Activated naive CD4-positive, alpha-beta T cell treated with anti-CD3 and anti-CD28 coated beads for 36 hours (primary cell): ENCODE measurements at regions not wholly inside any gene's neighbourhood (a gene's known extent, or its start where the extent isn't known, plus 50 kb on each side); places are given as distances from the start of the nearest gene placed in this dataset.

ENCODE experiments used
- CTCF ChIA-PET: fragments of 350-600 bp; sonication (Branson Sonifier 250); formaldehyde crosslinking; loops from one replicate; lab custom pipeline; 2021; ENCODE audit warnings: antibody characterized with exemption; lab: Charles Lee
- DNase-seq: peaks from one replicate; pipeline ENCODE4 v3.0.0-alpha.2; 2020
- H3K27ac Mint-ChIP-seq: one replicate; pipeline ENCODE4 v1.8.0; 2021; ENCODE audit warnings: mild to moderate bottlenecking, mixed read lengths
- H3K27me3 Mint-ChIP-seq: one replicate; pipeline ENCODE4 v1.8.0; 2021; ENCODE audit warnings: low read depth, mixed read lengths
- H3K36me3 Mint-ChIP-seq: one replicate; pipeline ENCODE4 v1.8.0; 2021; ENCODE audit warnings: low read depth, mixed read lengths
- H3K4me1 Mint-ChIP-seq: one replicate; pipeline ENCODE4 v1.8.0; 2021; ENCODE audit warnings: low read depth, mixed read lengths
- H3K4me3 Mint-ChIP-seq: one replicate; pipeline ENCODE4 v1.8.0; 2021; ENCODE audit warnings: mild to moderate bottlenecking, moderate library complexity, mixed read lengths
- H3K9me3 Mint-ChIP-seq: one replicate; pipeline ENCODE4 v1.8.0; 2021; ENCODE audit warnings: mixed read lengths
- intact Hi-C: fragments of 100-400 bp; cut with micrococcal nuclease; formaldehyde crosslinking; loops from one replicate; pipeline ENCODE4 v1.15.1; 2023

DNA sequence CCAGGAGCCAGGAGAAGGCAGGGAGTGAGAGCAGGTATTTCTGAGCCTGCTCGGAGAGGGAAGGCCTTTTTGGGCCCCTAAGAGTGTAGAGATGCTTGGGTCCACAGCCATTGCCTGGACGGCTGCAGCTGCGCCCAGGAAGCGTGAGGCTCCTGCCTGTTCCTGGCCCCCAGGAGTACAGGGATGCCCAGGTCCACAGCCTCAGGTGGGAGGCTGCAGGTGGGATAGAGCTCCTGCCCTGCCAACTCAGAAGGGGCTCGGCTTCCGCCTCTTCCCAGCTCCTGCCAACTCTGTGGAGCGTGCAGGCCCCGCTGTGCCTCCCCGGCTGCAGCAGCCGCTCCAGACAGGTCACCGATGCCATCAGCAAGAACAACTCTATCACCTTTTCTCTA, 351.0 kb upstream of the PCDH20 start:
- Mint-ChIP-seq H3K9me3 (peaks cover 2% of the 10 kb centered on the region), H3K4me1 (no peaks in the 10 kb centered on the region), H3K27ac (no peak overlapping the region), H3K36me3 (no peaks in the 10 kb centered on the region), H3K4me3 (no peak overlapping the region), H3K27me3 (no peaks in the 10 kb centered on the region)
- intact Hi-C loops = no loop called here
- CTCF ChIA-PET = no interaction called here
- no peak for DNase-seq

GRCh38 chr13:61765940-61766666, 350.5 kb upstream of the PCDH20 start:
- no peaks in the 10 kb centered on the region for H3K27me3 Mint-ChIP-seq
- CTCF ChIA-PET = no interaction called here
- intact Hi-C loops = no loop called here
- H3K36me3 Mint-ChIP-seq = no peaks in the 10 kb centered on the region
- H3K9me3 Mint-ChIP-seq = peaks cover under 1% of the 10 kb centered on the region
- no peak for DNase-seq
- H3K4me3 Mint-ChIP-seq = no peak overlapping the region
- no peaks in the 10 kb centered on the region for H3K4me1 Mint-ChIP-seq
- no peak overlapping the region for H3K27ac Mint-ChIP-seq

DNA sequence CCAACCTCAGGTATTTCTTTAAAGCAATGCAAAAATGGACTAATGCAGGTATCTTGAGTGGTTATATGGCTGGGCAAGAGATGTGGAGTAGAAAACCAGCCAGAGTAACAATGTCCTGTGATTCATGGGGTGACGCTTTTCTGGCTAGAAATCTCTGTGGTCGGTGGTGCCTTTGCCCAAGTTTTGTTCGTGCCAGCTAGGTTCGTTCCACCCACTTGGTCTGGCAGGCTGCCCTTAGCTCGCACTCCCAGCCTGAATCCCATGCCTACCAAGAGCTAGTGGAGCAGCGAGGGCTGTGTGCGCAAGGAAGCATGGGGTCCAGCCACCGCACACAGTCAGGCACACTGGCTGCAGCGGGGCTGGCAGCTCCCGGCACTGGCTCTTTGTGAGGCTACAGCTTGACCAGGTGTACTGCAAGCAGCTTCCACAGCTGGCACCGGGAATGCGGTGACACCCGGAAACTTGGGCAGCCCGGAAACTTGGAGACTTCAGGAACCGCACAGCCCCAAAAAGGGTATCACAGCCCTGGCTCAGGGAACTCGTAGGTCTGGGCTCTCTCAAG, 349.6 kb upstream of the PCDH20 start:
- CTCF ChIA-PET = no interaction called here
- H3K4me3 Mint-ChIP-seq = no peak overlapping the region
- no peak for DNase-seq
- no peaks in the 10 kb centered on the region for H3K9me3 Mint-ChIP-seq
- H3K27ac Mint-ChIP-seq = no peak overlapping the region
- intact Hi-C loops = no loop called here
- H3K36me3 Mint-ChIP-seq = no peaks in the 10 kb centered on the region
- no peaks in the 10 kb centered on the region for H3K4me1 Mint-ChIP-seq
- no peaks in the 10 kb centered on the region for H3K27me3 Mint-ChIP-seq

DNA sequence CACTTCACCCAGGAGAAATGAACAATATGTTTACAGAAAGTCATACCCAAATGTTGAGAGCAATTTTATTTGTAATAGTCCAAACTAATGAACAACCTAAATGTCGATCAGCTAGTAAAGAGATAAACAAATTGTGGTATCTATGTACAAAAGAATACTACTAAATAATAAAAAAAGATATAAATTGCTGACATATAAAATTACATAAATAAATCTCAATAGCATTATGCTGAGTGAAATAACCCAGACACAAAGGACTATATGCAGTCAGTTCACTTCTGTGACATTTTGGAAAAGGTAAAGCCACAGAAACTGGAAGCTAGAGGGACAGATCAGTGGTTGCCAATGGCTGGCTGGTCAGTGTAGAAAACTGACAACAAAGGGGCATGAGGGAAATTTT, 346.0 kb upstream of the PCDH20 start:
- H3K4me1 Mint-ChIP-seq = no peaks in the 10 kb centered on the region
- no peak for DNase-seq
- no peaks in the 10 kb centered on the region for H3K36me3 Mint-ChIP-seq
- no peak overlapping the region for H3K27ac Mint-ChIP-seq
- no peak overlapping the region for H3K4me3 Mint-ChIP-seq
- peaks cover 2% of the 10 kb centered on the region for H3K9me3 Mint-ChIP-seq
- CTCF ChIA-PET = no interaction called here
- intact Hi-C loops = no loop called here
- no peaks in the 10 kb centered on the region for H3K27me3 Mint-ChIP-seq

DNA sequence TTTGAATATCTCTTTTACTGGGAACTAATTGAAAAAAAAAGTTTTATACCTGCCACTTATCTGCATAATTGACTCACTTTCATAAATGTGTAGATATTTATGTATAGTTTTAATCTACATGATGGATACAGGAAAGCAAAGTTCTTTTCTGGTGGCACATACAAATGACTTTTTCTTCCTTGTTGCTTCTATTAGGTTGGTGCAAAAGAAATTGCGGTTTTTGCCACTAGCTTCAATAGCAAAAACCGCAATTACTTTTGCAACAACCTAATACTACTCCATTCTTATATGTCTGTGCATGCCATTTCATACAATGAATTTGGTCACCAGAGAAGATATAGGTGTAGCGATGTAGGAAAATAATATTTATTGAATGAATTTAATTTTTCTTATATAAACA, 344.5 kb upstream of the PCDH20 start:
- Mint-ChIP-seq H3K4me1 (no peaks in the 10 kb centered on the region), H3K4me3 (no peak overlapping the region), H3K36me3 (no peaks in the 10 kb centered on the region), H3K27ac (no peak overlapping the region), H3K9me3 (peaks cover 4% of the 10 kb centered on the region), H3K27me3 (no peaks in the 10 kb centered on the region)
- DNase-seq = no peak
- intact Hi-C loops = no loop called here
- CTCF ChIA-PET = no interaction called here

GRCh38 chr13:61756031-61756430, 340.4 kb upstream of the PCDH20 start:
- Mint-ChIP-seq H3K27me3 (no peaks in the 10 kb centered on the region), H3K4me3 (no peak overlapping the region), H3K27ac (no peak overlapping the region), H3K36me3 (no peaks in the 10 kb centered on the region), H3K9me3 (peaks cover 4% of the 10 kb centered on the region), H3K4me1 (no peaks in the 10 kb centered on the region)
- no peak for DNase-seq
- intact Hi-C loops = no loop called here
- CTCF ChIA-PET = no interaction called here

GRCh38 chr13:61751039-61751438, 335.4 kb upstream of the PCDH20 start:
- H3K27ac Mint-ChIP-seq = no peak overlapping the region
- CTCF ChIA-PET = no interaction called here
- H3K27me3 Mint-ChIP-seq = no peaks in the 10 kb centered on the region
- H3K9me3 Mint-ChIP-seq = peaks cover 8% of the 10 kb centered on the region
- no peaks in the 10 kb centered on the region for H3K4me1 Mint-ChIP-seq
- intact Hi-C loops = no loop called here
- H3K36me3 Mint-ChIP-seq = no peaks in the 10 kb centered on the region
- no peak for DNase-seq
- no peak overlapping the region for H3K4me3 Mint-ChIP-seq

GRCh38 chr13:61738236-61738750, 322.6 kb upstream of the PCDH20 start:
- Mint-ChIP-seq H3K36me3 (no peaks in the 10 kb centered on the region), H3K27ac (no peak overlapping the region), H3K4me3 (no peak overlapping the region), H3K9me3 (peaks cover 14% of the 10 kb centered on the region), H3K27me3 (no peaks in the 10 kb centered on the region), H3K4me1 (no peaks in the 10 kb centered on the region)
- CTCF ChIA-PET = no interaction called here
- intact Hi-C loops = no loop called here
- DNase-seq = no peak

DNA sequence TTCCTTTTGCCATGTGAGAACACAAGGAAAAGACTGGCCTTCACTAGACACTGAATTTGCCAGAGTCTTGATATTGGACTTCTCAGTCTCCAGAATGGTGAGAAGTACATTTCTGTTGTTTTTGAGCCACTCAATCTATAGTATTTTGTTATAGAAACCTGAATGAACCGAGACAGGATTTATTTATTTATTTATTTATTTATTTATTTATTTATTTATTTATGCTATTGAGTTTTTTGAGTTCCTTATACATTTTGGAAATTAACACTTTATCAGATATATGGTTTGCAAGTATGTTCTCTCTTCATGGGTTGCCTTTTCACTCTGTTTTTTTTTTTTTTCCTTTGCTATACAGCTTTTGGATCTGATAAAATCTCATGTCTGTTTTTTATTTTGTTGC, 319.0 kb upstream of the PCDH20 start:
- CTCF ChIA-PET = no interaction called here
- Mint-ChIP-seq H3K4me3 (no peak overlapping the region), H3K27ac (no peak overlapping the region), H3K9me3 (peaks cover 7% of the 10 kb centered on the region), H3K36me3 (no peaks in the 10 kb centered on the region), H3K27me3 (no peaks in the 10 kb centered on the region), H3K4me1 (no peaks in the 10 kb centered on the region)
- intact Hi-C loops = no loop called here
- DNase-seq = no peak

- Mint-ChIP-seq H3K4me1 (no peaks in the 10 kb centered on the region), H3K27ac (no peak overlapping the region), H3K36me3 (no peaks in the 10 kb centered on the region), H3K9me3 (peaks cover 11% of the 10 kb centered on the region), H3K4me3 (no peak overlapping the region), H3K27me3 (no peaks in the 10 kb centered on the region)
- DNase-seq = no peak
- CTCF ChIA-PET = interaction anchor here (0.6 kb wide), 1 partner anchor 172 kb away, joined by 3 read pairs; no protein-coding TSS in a partner anchor
- intact Hi-C loops = no loop called here
Measured at GRCh38 chr13:61728471-61728870, 312.8 kb upstream of the PCDH20 start.

- no peaks in the 10 kb centered on the region for H3K36me3 Mint-ChIP-seq
- H3K4me1 Mint-ChIP-seq = no peaks in the 10 kb centered on the region
- peaks cover 11% of the 10 kb centered on the region for H3K9me3 Mint-ChIP-seq
- H3K4me3 Mint-ChIP-seq = no peak overlapping the region
- CTCF ChIA-PET = interaction anchor here (0.6 kb wide), 1 partner anchor 173 kb away, joined by 3 read pairs; no protein-coding TSS in a partner anchor
- intact Hi-C loops = no loop called here
- no peaks in the 10 kb centered on the region for H3K27me3 Mint-ChIP-seq
- no peak for DNase-seq
- H3K27ac Mint-ChIP-seq = no peak overlapping the region
Measured at GRCh38 chr13:61727767-61728166, 312.1 kb upstream of the PCDH20 start.

DNA sequence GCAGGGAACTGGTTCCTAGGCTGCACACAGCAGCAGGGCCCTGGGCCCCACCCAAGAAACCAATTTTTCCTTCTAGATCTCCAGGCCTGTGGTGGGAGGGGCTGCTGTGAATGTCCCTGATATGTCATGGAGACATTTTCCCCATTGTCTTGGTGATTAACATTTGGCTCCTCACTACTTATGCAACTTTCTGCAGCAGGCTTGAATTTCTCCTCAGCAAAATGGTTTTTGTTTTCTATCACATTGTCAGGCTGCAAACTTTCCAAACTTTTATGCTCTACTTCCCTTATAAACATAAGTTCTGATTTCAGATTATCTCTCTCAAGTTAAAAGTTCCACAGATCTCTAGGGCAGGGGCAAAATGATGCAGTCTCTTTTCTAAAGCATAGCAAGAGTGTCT, 310.2 kb upstream of the PCDH20 start:
- Mint-ChIP-seq H3K4me1 (no peaks in the 10 kb centered on the region), H3K27me3 (no peaks in the 10 kb centered on the region), H3K27ac (no peak overlapping the region), H3K36me3 (no peaks in the 10 kb centered on the region), H3K4me3 (no peak overlapping the region), H3K9me3 (peaks cover 14% of the 10 kb centered on the region)
- DNase-seq = no peak
- intact Hi-C loops = no loop called here
- CTCF ChIA-PET = no interaction called here

DNA sequence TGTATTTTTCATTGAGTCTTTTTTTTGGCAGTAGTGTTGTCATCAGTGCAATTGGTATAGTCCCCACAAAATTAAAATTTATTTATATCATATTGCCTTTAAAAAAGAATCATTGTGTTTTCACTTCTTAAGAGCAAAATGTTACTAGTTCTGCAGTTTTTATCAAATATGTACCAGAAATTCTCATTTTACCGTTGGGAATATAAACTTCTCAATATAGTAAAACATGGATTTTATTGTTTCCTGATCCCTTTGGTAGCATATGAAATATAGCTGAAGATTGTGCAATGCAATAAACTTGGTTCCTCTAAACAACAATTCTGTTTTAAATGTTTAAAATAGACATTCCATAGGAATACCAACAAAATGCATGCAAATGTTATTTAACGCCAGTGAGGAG, 306.5 kb upstream of the PCDH20 start:
- CTCF ChIA-PET = no interaction called here
- H3K9me3 Mint-ChIP-seq = peaks cover 13% of the 10 kb centered on the region
- no peaks in the 10 kb centered on the region for H3K36me3 Mint-ChIP-seq
- no peak overlapping the region for H3K27ac Mint-ChIP-seq
- intact Hi-C loops = no loop called here
- H3K27me3 Mint-ChIP-seq = no peaks in the 10 kb centered on the region
- H3K4me3 Mint-ChIP-seq = no peak overlapping the region
- no peak for DNase-seq
- H3K4me1 Mint-ChIP-seq = no peaks in the 10 kb centered on the region
